ENCODE measurements at regions not wholly inside any gene's neighbourhood (a gene's known extent, or its start where the extent isn't known, plus 50 kb on each side); places are given as distances from the start of the nearest gene placed in this dataset.
"Not testable (repeated sequence)": the region's sequence is repeated elsewhere in the genome, so short reads cannot be mapped to it uniquely, and the experiment has no call there.

- no peak for DNase-seq (ENCODE audit: low read depth)
Observed at GRCh38 chr13:110811008-110811720, 97.7 kb downstream of the ING1 start.

GRCh38 chr13:110811771-110812120 is 98.2 kb downstream of the ING1 start:
- DNase-seq (ENCODE audit: low read depth) = no peak

- DNase-seq (ENCODE audit: low read depth) = no peak
Observed at GRCh38 chr13:110812121-110812868, 98.8 kb downstream of the ING1 start.

- DNase-seq (ENCODE audit: low read depth) = no peak
Observed at GRCh38 chr13:110812869-110813645, 99.6 kb downstream of the ING1 start.

- no peak for DNase-seq (ENCODE audit: low read depth)
Observed at GRCh38 chr13:110813646-110814624, 100.4 kb downstream of the ING1 start.

- DNase-seq (ENCODE audit: low read depth) = no peak
Observed at GRCh38 chr13:110815471-110816204, 99.2 kb downstream of the ANKRD10 start.

GRCh38 chr13:110816500-110816899 is 98.4 kb downstream of the ANKRD10 start:
- no peak for DNase-seq (ENCODE audit: low read depth)

GRCh38 chr13:110817143-110817542 is 97.7 kb downstream of the ANKRD10 start:
- no peak for DNase-seq (ENCODE audit: low read depth)

- DNase-seq (ENCODE audit: low read depth) = no peak
Observed at GRCh38 chr13:110818747-110819146, 96.1 kb downstream of the ANKRD10 start.

GRCh38 chr13:110819203-110820014 is 95.5 kb downstream of the ANKRD10 start:
- peak; percentile 58 for DNase-seq (ENCODE audit: low read depth)

GRCh38 chr13:110820322-110820721 is 94.5 kb downstream of the ANKRD10 start:
- DNase-seq (ENCODE audit: low read depth) = no peak

GRCh38 chr13:110821837-110822668 is 92.8 kb downstream of the ANKRD10 start:
- DNase-seq (ENCODE audit: low read depth) = not testable (repeated sequence)

- DNase-seq (ENCODE audit: low read depth) = no peak
Observed at GRCh38 chr13:110822669-110822945, 92.3 kb downstream of the ANKRD10 start.

GRCh38 chr13:110824702-110825300 is 90.1 kb downstream of the ANKRD10 start:
- DNase-seq (ENCODE audit: low read depth) = no peak

GRCh38 chr13:110825516-110825915 is 89.4 kb downstream of the ANKRD10 start:
- no peak for DNase-seq (ENCODE audit: low read depth)

- no peak for DNase-seq (ENCODE audit: low read depth)
Observed at GRCh38 chr13:110826101-110826500, 88.8 kb downstream of the ANKRD10 start.

GRCh38 chr13:110826861-110827672 is 87.8 kb downstream of the ANKRD10 start:
- DNase-seq (ENCODE audit: low read depth) = no peak
